NCI-H128 (cell line): ENCODE measurements at regions not wholly inside any gene's neighbourhood (a gene's known extent, or its start where the extent isn't known, plus 50 kb on each side); places are given as distances from the start of the nearest gene placed in this dataset.
"Not testable (repeated sequence)": the region's sequence is repeated elsewhere in the genome, so short reads cannot be mapped to it uniquely, and the experiment has no call there.

Experiments
- DNase-seq: peaks from one replicate; lab custom pipeline; 2025; ENCODE audit not compliant: unreplicated experiment; lab: John Stamatoyannopoulos, UW

DNA sequence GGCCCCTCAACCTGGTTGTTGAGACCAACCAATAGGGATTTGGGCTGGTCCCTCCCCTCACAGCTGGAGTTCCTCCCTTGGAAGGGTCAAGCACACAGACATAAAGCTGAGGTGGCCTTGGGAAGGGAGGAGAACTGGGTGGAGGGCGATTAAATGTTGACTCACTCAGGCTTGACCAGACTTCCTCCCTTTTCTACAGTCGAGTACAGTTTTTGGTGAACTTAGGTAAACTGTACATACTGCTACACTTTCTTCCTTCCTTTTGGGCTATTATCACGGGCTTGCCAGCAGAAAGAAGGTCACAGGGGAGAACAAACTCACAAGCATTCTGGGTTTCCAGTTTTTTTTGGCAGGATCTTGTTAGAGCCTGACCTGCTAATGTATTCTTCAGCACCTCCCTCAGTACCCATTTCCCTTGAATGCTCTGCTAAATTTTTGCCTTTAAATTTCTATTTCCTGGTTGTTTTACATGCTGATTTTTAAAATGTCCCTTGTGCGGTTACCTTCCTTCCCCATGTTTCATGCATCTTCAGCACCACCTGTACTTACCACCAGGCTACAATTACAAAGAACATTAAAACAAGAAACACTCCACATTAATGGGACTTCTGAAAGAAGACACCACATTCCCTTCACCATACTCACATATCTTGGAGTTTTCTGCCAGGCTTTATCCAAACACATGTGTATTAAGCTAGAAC lies 135.2 kb upstream of the RASGEF1B start:
- no peak for DNase-seq

DNA sequence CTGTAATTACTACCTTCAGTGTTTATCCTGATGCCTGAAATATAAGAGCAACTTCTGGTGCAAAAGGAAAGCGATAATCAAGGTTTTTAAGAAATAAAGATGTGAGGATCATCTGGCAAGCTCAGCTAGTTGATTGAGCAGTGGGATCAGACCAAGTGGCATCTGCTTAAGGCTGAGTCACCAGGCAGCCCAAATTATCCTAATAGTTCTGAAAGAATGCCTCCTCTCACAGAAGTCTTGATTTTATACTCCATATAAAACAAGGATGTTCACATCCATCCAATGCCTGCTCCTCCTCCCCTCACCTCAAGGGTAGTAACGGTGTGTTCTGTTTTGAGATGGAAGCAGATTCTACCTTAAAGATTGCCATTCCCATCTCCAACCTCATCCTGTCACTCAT lies 134.5 kb upstream of the RASGEF1B start:
- DNase-seq: no peak

DNA sequence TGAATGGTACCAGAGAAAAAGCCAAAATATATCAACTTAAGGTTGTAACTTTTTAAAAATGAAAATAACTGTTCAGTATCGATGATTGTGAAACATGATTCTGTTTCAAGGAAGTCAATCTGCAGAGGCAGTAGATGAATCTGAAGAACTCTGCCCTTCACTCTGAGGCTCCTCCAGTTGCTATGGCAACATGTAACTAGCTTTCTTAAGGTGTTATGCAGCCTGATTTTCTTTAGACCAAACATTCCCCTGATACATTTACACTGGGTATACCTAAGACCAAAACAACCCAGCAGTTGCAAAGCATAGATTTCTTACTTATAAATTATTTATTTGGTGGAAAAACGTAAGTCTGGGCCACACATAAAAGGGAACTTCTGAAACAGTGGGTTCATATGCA lies 133.6 kb upstream of the RASGEF1B start:
- DNase-seq: no peak

DNA sequence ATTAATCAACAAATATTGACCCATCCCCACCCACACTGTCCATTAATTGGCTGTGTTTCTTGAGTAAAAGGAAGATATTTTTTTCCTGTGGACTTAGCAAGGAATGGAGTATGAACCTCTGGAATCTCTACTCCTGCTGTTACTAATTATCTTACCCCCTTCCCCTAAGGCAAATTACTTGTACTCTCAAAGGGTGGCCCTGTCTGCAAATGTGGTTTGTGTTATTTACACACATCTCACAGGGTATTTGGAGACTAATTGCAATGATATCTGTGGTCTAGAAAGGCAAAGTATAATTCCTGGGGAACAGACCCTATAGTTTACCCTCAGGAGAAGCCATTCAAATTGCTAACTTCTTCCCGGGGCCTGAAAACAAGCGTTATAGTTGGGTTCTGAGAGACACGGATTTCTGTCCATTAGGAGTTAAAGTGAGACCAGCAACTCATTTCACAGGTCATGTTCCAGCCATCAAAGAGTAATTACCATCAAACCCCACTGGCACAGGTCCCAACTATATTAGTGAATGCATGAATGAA lies 133.0 kb upstream of the RASGEF1B start:
- DNase-seq: no peak

DNA sequence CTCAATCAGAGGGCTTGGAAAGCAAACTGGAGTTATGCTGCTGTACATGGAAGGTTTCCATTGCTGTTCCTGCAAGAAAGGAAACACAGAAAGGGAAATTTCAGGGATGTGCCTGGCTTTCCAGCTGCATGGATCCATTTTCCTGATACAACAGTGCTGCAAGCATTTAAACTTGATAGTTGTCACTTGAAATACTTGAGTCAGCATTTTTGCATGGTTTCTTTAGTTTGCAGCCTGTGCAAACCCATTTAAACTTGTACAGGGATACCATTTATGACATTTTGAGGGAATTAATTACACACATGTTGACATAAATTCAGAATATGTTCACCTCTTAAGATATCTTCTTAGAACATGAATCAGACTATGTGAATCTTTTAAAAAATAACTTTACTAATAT lies 131.1 kb upstream of the RASGEF1B start:
- DNase-seq: no peak

DNA sequence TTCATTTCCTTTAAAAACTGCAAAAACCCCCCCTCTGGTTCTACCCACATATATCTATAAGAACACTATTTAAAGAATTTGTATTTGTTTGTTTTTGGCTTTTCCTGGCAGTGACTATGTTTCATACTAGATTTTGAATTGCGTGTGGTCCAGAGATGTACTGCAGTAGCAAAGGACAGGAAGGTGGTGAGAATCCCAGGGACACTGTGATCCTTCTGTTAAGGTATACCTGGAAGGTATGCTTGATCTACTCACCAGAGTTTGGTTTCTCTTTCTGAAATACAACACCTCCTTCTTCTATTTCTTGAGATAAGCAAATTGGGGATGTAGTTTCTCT lies 129.6 kb upstream of the RASGEF1B start:
- DNase-seq: no peak

DNA sequence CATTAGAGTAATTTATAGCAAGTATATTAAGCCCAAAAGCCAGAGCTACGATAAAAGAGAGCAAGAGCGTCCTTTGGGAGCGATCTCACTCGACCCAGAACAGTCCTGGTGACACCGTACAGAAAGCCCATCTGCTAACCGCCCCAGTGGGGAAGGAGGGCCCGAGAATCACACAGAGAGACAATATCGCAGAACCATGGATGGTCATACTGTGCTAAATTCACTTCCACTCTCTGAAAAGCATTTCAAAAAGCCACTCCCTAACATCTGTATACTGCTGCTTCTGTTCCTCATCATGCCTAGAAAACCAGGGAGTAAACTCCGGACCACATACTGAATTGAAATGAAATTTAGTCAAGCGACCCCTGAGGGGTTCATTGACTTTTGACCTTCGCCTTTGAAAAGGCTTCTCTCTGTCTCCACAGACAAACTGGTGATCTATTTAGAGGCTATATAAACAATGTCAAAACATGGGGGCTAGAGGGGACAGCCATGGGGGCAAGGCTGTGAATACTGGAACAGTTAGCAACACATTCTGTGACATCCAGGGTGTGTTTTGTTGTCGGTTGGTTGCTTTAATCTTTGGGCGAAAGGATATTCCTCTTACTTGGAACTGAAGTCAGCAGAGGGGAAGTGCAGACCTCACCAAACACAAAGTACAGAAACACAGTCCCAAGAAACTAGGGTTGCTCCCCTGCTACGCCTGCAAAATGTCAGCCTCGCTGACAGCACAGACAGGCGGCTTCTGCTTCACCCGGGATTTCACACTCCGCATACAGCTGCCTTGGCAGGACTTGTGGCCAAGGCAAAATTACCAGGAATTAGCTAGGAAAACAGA lies 129.0 kb upstream of the RASGEF1B start:
- no peak for DNase-seq

DNA sequence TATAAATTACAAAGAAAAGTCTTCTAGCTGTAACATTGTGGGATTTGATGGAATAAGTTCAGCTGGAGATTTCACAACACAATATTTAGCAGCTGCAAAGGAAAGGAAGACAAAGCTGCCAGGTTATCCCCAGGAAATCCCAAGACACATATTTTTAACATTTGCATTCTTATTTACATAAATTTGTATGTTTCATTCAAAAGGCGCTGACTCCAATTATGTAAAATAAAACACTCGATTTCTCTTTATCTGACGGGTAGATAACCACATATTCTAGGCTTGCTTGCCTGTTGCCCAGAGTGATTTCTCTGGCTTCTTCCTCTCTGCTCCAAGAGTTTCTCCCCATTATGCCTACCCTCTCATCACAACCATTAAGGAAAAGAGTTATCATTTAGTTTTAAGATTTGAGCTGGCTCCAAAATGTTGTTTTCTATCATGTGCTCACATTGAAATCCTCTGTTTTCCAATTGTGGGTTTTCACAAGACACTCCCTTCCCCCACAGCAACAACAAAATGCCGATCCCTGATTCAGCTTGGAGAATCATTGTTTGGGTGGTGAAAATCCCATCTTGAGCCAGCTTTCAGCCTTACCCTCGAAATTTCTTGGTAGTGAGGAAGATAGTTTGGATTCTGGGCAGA lies 128.2 kb upstream of the RASGEF1B start:
- no peak for DNase-seq

DNA sequence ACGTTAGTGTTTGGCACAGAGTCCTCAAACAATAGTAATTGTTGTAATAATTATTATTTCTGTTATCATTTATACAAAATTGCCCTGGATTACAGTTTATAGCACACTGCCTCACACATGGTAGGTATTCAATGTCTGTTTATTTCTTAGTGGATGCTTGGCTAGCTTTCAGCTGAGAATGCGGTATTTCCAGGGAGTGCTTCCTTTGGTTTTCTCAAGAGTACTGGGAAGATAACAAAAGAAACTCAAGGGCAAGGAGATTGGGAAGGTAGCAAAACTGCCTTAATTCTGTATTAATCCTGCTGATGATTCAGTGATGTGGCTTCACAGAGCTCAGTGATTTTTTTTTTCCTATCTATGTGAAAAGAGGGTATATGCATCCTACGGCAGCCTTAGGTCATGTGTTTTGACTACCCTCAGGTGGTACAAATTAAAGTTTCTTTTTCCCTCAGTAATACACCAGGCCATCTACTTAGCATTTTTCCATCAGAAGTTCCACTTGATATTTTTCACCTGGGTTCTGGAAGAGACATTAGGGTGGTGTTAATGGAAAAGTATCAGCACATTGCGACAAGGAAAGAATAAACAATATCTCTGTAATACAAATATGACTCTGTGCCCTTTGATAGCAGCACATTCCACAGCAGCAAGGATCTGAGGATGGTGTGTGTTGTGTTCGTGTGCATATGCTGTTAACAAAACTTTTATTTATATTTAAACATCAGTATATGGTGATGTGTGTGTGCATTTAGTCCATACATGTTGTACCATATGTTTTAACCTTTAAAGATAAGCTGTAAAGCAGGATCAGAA lies 124.3 kb upstream of the RASGEF1B start:
- no peak for DNase-seq

DNA sequence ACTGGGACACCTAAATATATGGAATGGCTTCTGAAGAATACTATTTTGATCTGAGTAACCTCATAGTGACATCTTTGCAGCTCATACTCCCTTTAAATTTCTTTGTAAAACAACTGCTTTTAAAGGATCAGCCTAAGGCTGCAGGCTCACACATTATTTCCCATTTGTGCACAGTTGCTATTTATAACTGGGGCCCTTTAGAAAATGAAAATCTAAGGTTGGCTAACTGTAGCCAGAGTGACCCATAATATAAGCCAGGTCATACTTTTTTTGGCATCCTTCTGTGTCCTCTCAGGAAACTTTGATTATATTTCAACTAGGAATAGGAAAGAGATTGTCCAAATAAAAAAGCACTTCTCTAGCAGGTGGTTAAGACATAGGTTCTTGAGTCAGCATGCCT lies 123.6 kb upstream of the RASGEF1B start:
- no peak for DNase-seq

DNA sequence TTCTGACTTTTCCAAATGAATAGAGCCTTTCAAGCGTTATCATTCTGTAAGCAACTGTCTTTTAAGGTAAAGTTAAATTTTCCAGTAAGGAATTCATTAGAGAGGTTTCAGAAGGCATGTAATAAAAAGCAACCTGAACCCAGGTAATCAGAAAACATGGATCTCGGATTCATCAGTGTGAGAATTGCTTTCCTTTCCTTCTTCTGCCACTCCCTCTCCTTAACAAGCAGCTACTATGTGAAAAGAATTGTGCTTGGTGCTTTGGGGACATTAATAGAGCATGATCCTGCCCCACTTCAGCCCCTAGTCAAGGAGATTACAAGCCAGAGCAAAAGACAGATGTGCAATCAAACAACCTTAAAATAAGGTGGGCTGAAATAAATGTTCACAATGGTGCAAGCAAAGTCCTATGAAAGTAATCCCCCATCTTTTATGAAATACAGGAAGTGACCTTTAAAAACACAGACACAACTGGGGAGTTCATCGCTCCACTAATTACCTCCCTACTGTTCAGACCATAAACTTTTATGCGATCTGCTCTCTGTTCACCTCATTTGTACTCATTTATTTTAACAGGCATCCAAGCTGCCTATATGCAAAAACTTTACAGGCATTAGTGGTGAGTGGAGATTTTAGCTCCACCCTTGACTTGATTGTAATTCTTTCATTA lies 122.9 kb upstream of the RASGEF1B start:
- DNase-seq: no peak

DNA sequence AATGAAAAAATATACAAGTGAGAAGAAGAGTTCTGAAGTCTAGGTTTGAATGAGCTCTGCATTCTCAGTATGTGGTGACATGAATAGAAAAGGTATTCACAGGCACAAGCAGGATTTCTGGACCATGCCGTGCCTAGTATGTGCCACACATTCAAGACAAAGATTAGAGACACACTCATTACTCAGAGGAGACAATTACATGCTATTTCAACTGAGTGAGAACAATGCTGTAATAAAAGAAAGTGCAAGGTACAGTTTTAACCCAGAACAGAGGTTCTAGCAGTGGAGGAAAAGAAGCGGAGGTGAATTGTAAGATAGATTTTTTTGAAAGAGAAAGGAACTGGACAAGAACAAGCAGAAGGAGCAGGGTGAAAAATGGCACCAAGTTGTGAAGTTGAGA lies 121.0 kb upstream of the RASGEF1B start:
- DNase-seq: no peak

DNA sequence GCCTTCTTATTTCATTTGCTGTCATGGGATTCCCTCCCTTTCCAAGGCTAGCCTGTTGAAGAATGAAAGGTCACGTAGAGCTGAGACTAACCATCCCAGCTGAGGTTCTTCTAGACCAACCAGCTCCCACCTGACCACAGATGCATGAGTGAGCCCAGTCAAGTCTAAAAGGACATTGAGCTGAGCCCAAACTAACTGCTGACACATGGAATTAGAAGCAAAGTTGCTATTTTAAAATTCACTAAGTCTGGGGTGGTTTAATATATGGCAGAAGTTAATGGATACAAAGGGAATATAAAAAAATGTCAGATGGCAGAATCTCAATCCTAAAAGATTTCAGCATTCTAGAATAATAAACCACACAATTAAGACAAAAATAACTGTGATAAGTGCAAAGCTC lies 118.9 kb upstream of the RASGEF1B start:
- DNase-seq: no peak

DNA sequence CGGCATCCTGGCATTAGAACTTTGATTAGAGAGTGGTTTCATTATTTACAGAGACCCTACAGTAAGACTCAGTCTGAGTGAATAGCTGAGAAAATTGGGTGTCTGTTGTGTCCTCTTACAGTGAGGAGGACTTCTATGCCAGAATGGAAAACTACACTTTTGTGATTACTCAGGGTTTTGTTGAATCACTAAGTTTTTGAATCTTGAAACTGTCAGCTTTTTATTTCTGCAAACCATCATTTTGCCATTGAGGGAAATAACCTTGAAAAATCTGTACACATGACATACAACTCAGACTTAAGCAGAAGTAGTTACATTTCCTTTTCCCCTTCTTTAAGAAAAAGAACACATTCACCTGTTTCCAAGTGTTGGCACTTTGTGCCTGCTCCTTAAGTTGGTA lies 117.6 kb upstream of the RASGEF1B start:
- DNase-seq: no peak

DNA sequence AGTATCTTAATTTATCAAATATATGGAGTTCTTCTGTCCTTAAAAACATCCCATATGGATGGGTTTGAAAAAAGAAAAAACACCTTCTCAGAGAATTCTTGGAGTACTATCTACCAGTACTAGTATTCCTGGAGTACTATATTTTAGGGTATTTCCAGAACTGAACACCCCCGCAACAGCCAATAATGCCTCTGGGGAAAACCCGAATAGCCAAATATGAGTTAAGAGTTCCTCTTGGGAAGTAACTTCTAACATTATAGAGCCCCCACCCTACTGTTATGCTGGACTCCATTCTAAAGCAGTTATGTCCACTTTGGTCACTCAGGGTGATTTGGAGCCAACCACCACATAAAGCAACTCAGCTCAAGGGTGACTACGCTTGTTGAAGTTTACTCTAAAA lies 115.0 kb upstream of the RASGEF1B start:
- DNase-seq: no peak

DNA sequence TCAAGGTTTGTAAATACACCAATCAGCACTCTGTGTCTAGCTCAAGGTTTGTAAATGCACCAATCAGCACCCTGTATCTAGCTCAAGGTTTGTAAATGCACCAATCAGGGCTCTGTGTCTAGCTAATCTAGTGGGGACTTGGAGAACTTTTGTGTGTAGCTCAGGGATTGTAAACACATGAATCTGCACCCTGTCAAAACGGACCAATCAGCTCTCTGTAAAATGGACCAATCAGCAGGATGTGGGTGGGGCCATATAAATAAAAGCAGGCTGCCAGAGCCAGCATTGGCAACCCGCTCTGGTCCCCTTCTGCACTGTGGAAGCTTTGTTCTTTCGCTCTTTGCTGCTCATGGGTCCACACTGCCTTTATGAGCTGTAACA lies 109.3 kb upstream of the RASGEF1B start:
- DNase-seq: not testable (repeated sequence)

DNA sequence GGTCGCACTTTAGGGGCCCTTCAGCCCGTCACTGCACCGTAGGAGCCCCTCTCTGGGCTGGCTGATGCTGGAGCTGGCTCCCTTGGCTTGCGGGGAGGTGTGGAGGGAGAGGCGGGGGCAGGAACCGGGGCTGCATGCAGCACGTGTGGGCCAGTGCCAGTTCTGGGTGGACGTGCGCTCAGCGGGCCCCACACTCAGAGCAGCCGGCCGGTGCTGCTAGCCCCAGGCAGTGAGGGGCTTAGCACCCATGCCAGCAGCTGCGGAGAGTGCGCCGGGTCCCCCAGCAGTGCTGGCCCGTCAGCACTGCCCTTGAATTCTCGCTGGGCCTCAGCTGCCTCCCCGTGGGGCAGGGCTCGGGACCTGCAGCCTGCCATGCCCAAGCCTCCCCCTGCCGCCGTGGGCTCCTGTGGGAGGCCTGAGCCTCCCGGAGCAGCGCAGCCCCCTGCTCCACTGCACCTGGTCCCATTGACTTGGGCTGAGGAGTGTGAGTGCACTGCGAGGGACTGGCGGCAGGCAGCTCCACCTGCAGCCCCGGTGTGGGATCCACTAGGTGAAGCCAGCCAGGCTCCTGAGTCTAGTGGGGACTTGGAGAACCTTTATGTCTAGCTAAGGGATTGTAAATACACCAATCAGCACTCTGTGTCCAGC lies 108.8 kb upstream of the RASGEF1B start:
- no peak for DNase-seq

DNA sequence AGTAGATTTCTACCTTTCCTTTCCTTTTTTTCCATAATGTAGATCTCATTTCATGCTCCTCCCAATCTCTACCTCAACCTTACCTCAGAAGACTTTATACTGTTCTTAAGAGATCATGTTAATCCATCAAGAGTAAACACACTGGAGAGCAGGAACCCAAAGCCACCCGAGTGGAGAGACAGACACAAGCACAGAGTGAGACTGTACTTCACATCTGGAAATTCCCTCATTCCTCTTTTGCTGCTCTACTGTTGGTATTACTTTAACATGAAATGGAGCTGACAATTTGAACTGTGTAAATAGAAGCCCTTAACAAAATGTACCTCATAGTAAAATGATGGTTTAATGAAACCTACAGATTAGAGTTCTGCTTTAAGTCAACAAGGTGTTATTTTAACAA lies 105.7 kb upstream of the RASGEF1B start:
- no peak for DNase-seq

DNA sequence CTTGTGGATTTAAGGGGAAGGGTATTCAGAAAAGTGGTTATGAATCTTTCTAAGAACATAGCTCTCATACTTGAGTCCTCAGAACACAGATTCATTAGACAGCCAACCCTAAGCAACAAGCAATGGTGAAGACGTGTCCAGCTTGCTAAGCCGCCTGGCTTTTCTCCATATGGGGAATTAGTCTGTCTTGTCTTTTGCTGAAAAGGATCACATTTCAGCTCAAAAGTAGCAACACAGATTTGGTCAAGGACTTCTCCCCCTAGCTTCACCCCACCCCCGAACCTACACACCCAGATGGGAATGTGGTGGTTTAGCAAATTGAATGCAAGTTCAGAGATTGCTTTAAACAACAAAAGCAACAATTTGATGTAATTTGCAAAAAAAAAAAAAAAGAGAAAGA lies 103.3 kb upstream of the RASGEF1B start:
- no peak for DNase-seq

DNA sequence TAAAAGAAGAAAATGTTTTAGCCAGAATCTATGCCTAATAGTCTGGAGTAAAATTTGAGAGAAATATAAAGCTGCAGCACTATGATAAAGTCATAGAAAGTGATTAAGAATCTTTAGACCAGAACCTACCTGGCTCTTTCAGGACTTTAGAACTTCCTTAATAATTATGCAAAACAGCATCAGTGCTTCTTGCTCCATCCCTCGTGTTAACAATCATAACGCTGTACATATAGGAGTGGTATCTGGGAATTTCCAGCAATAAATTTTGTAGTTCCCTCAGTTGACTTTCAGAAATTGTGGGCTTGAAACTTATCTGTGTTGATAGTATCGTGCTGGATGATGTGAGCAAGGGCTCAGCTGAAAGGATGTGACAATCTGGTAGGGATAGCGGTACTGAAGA lies 102.1 kb upstream of the RASGEF1B start:
- DNase-seq: no peak
